Uterus (tissue), 2 donors: ENCODE measurements at regions not wholly inside any gene's neighbourhood (a gene's known extent, or its start where the extent isn't known, plus 50 kb on each side); places are given as distances from the start of the nearest gene placed in this dataset.

Source experiments
- POLR2A ChIP-seq, 2 donors: fragments of 450-650 bp; IDR thresholded peaks; one replicate each; pipeline ENCODE4 v1.6.1; 2016; ENCODE audit warnings: antibody characterized with exemption in 2 of 2, mild to moderate bottlenecking in 1 of 2, moderate library complexity in 1 of 2
- TF ChIP-seq, protein P1 (sequence below), 4 experiments: fragments of 200-600 bp in 2 of 4; fragments of 450-650 bp in 2 of 4; sonication (generic) in 2 of 4; IDR thresholded peaks; one replicate each; pipeline ENCODE4 v1.5.1; 2016 to 2019; ENCODE audit warnings: antibody characterized with exemption in 4 of 4, mild to moderate bottlenecking in 2 of 4, moderate library complexity in 1 of 4

DNA sequence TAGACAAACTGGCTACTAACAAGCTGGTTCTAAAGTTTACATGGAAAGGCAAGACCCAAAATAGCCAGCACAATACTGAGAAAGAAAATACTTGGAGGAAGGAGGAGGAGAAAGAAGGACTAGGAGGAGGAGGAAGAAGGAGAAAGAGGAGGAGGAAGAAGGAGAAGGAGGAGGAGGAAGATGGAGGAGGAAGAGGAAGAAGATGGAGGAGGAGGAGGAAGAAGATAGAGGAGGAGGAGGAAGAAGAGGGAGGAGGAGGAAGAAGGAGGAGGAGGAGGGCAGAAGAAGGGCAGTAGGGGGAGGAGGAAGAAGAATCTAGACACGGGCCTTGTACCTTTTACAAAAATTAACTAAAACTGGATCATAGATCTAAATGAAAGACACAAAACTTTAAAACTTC, 92.6 kb downstream of the METTL4 start:
- no peak for TF ChIP-seq POLR2A (IDR thresholded peaks at IDR 0.05)
- TF ChIP-seq, protein P1, sequence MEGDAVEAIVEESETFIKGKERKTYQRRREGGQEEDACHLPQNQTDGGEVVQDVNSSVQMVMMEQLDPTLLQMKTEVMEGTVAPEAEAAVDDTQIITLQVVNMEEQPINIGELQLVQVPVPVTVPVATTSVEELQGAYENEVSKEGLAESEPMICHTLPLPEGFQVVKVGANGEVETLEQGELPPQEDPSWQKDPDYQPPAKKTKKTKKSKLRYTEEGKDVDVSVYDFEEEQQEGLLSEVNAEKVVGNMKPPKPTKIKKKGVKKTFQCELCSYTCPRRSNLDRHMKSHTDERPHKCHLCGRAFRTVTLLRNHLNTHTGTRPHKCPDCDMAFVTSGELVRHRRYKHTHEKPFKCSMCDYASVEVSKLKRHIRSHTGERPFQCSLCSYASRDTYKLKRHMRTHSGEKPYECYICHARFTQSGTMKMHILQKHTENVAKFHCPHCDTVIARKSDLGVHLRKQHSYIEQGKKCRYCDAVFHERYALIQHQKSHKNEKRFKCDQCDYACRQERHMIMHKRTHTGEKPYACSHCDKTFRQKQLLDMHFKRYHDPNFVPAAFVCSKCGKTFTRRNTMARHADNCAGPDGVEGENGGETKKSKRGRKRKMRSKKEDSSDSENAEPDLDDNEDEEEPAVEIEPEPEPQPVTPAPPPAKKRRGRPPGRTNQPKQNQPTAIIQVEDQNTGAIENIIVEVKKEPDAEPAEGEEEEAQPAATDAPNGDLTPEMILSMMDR (IDR thresholded peaks at IDR 0.05) = no peak
